ENCODE measurements at regions not wholly inside any gene's neighbourhood (a gene's known extent, or its start where the extent isn't known, plus 50 kb on each side); places are given as distances from the start of the nearest gene placed in this dataset.

DNA sequence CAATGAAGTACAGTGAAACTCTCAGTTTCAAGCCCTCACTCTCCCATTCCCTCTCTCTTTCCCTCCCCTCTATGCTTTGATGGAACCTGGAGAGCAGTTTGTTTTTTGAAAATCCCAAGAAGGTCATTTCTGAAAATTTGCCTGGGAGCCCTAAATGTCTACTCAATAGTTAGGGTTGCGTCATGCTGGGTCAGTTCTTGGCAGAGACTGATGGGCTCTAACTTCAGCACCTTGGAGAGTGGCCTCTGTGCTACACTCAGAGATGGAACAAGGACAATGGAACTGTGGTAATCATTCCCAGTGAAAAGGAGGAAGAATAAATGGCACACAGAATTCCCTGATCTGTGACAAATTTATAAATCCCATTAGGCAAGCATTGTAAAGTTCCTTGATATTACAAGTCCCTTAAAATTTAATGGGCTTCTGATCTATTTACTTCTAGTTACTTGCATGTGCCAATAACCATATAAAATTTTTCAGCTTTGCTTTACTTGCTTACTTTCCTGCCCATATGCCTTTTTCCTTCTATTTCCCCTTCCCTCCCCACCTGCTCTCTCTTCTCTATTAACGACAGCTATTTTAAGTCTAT is 182.9 kb upstream of the KCND3 start:
- TF ChIP-seq, protein P1, sequence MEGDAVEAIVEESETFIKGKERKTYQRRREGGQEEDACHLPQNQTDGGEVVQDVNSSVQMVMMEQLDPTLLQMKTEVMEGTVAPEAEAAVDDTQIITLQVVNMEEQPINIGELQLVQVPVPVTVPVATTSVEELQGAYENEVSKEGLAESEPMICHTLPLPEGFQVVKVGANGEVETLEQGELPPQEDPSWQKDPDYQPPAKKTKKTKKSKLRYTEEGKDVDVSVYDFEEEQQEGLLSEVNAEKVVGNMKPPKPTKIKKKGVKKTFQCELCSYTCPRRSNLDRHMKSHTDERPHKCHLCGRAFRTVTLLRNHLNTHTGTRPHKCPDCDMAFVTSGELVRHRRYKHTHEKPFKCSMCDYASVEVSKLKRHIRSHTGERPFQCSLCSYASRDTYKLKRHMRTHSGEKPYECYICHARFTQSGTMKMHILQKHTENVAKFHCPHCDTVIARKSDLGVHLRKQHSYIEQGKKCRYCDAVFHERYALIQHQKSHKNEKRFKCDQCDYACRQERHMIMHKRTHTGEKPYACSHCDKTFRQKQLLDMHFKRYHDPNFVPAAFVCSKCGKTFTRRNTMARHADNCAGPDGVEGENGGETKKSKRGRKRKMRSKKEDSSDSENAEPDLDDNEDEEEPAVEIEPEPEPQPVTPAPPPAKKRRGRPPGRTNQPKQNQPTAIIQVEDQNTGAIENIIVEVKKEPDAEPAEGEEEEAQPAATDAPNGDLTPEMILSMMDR (IDR thresholded peaks at IDR 0.05; ENCODE audit: poor library complexity, severe bottlenecking): no peak
- TF ChIP-seq POLR2AphosphoS5 (IDR thresholded peaks at IDR 0.05) (no peak), SMC3 (conservative IDR thresholded peaks at IDR 0.05; ENCODE audit: poor library complexity) (no peak), EP300 (conservative IDR thresholded peaks at IDR 0.05; ENCODE audit: poor library complexity, severe bottlenecking) (no peak), TAF1 (IDR thresholded peaks at IDR 0.05; ENCODE audit: low read depth) (no peak), RAD21 (conservative IDR thresholded peaks at IDR 0.05) (no peak), EZH2 (IDR thresholded peaks at IDR 0.05; ENCODE audit: borderline replicate concordance, insufficient read depth, low read length, poor library complexity, severe bottlenecking) (no peak)
